ENCODE measurements at regions not wholly inside any gene's neighbourhood (a gene's known extent, or its start where the extent isn't known, plus 50 kb on each side); places are given as distances from the start of the nearest gene placed in this dataset.

- TF ChIP-seq CTCF (IDR thresholded peaks at IDR 0.05; ENCODE audit: low read length) (no peak), EZH2 (optimal IDR thresholded peaks at IDR 0.05; ENCODE audit: low read depth, low read length) (no peak), EZH2phosphoT487 (IDR thresholded peaks at IDR 0.05; ENCODE audit: low read length) (no peak)
Observed at GRCh38 chr4:14515556-14515955, 486.7 kb upstream of the CPEB2 start.

All from MM.1S (cell line).